ENCODE measurements at regions not wholly inside any gene's neighbourhood (a gene's known extent, or its start where the extent isn't known, plus 50 kb on each side); places are given as distances from the start of the nearest gene placed in this dataset.

- TF ChIP-seq, protein P1, sequence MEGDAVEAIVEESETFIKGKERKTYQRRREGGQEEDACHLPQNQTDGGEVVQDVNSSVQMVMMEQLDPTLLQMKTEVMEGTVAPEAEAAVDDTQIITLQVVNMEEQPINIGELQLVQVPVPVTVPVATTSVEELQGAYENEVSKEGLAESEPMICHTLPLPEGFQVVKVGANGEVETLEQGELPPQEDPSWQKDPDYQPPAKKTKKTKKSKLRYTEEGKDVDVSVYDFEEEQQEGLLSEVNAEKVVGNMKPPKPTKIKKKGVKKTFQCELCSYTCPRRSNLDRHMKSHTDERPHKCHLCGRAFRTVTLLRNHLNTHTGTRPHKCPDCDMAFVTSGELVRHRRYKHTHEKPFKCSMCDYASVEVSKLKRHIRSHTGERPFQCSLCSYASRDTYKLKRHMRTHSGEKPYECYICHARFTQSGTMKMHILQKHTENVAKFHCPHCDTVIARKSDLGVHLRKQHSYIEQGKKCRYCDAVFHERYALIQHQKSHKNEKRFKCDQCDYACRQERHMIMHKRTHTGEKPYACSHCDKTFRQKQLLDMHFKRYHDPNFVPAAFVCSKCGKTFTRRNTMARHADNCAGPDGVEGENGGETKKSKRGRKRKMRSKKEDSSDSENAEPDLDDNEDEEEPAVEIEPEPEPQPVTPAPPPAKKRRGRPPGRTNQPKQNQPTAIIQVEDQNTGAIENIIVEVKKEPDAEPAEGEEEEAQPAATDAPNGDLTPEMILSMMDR (IDR thresholded peaks at IDR 0.05) = no peak
- TF ChIP-seq POLR2A (IDR thresholded peaks at IDR 0.05; ENCODE audit: low read depth) (no peak), EP300 (IDR thresholded peaks at IDR 0.05) (no peak)
Measured at GRCh38 chr5:4001758-4002533, 406.3 kb downstream of the IRX1 start.
